ENCODE measurements at regions not wholly inside any gene's neighbourhood (a gene's known extent, or its start where the extent isn't known, plus 50 kb on each side); places are given as distances from the start of the nearest gene placed in this dataset.

- H3K79me2 ChIP-seq (ENCODE audit: insufficient read depth, low read length), result no peaks in the 10 kb centered on the region
- H3K27ac ChIP-seq (ENCODE audit: low read depth, low read length), result no peak overlapping the region
- H4K20me1 ChIP-seq (ENCODE audit: insufficient read depth, low read length), result no peaks in the 10 kb centered on the region
- no peaks in the 10 kb centered on the region for H3K36me3 ChIP-seq (ENCODE audit: insufficient read depth, low read length)
- H3K4me3 ChIP-seq (ENCODE audit: insufficient read depth, low read length), result no peak overlapping the region
- H3K9me3 ChIP-seq (ENCODE audit: low read depth, low read length), result no peaks in the 10 kb centered on the region
- DNase-seq (ENCODE audit: insufficient read length, low spot score, missing footprints), result no peak
- TF ChIP-seq CTCF (IDR thresholded peaks at IDR 0.05; ENCODE audit: extremely low read depth, low read depth, low read length), result no peak
- H3K4me1 ChIP-seq (ENCODE audit: insufficient read depth, low read length), result no peaks in the 10 kb centered on the region
- no peaks in the 10 kb centered on the region for H3K27me3 ChIP-seq (ENCODE audit: insufficient read depth, low read length)
- no peak overlapping the region for H3K4me2 ChIP-seq (ENCODE audit: insufficient read depth, low read length)
- no peak overlapping the region for H2AFZ ChIP-seq (ENCODE audit: low read length)
These were observed 308.9 kb downstream of the ANTXR2 start for GRCh38 chr4:79764120-79764519.

- no peaks in the 10 kb centered on the region for H4K20me1 ChIP-seq (ENCODE audit: insufficient read depth, low read length)
- no peaks in the 10 kb centered on the region for H3K4me1 ChIP-seq (ENCODE audit: insufficient read depth, low read length)
- H3K9me3 ChIP-seq (ENCODE audit: low read depth, low read length), result no peaks in the 10 kb centered on the region
- no peak for DNase-seq (ENCODE audit: insufficient read length, low spot score, missing footprints)
- H2AFZ ChIP-seq (ENCODE audit: low read length), result no peak overlapping the region
- no peak overlapping the region for H3K27ac ChIP-seq (ENCODE audit: low read depth, low read length)
- no peaks in the 10 kb centered on the region for H3K27me3 ChIP-seq (ENCODE audit: insufficient read depth, low read length)
- H3K79me2 ChIP-seq (ENCODE audit: insufficient read depth, low read length), result no peaks in the 10 kb centered on the region
- no peaks in the 10 kb centered on the region for H3K36me3 ChIP-seq (ENCODE audit: insufficient read depth, low read length)
- TF ChIP-seq CTCF (IDR thresholded peaks at IDR 0.05; ENCODE audit: extremely low read depth, low read depth, low read length), result no peak
- no peak overlapping the region for H3K4me3 ChIP-seq (ENCODE audit: insufficient read depth, low read length)
- no peak overlapping the region for H3K4me2 ChIP-seq (ENCODE audit: insufficient read depth, low read length)
These were observed 309.4 kb downstream of the ANTXR2 start for GRCh38 chr4:79763486-79764075.

DNA sequence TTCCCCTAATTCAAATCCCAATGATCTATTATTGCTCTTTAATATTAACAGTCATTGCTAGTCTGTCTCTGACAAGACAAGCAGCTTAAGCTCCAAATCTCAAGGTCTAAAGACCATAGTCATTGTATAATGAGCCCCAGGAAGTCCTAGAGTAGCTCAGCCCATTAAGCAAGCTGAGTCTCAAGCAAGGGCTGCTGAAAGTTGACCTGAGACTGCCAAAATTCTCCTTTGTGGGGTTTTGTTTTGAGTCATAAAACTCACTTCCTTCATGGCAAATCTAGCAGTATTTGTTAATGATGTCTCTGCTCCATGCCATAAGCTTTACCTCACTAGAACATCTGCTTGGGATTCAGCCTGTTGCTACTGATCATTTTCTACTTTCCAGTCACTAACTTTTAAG, 313.2 kb downstream of the ANTXR2 start:
- H2AFZ ChIP-seq (ENCODE audit: low read length), result no peak overlapping the region
- TF ChIP-seq CTCF (IDR thresholded peaks at IDR 0.05; ENCODE audit: extremely low read depth, low read depth, low read length), result no peak
- H4K20me1 ChIP-seq (ENCODE audit: insufficient read depth, low read length), result no peaks in the 10 kb centered on the region
- no peak overlapping the region for H3K27ac ChIP-seq (ENCODE audit: low read depth, low read length)
- no peaks in the 10 kb centered on the region for H3K9me3 ChIP-seq (ENCODE audit: low read depth, low read length)
- H3K4me2 ChIP-seq (ENCODE audit: insufficient read depth, low read length), result no peak overlapping the region
- H3K27me3 ChIP-seq (ENCODE audit: insufficient read depth, low read length), result no peaks in the 10 kb centered on the region
- H3K4me3 ChIP-seq (ENCODE audit: insufficient read depth, low read length), result no peak overlapping the region
- H3K4me1 ChIP-seq (ENCODE audit: insufficient read depth, low read length), result no peaks in the 10 kb centered on the region
- no peaks in the 10 kb centered on the region for H3K36me3 ChIP-seq (ENCODE audit: insufficient read depth, low read length)
- no peak for DNase-seq (ENCODE audit: insufficient read length, low spot score, missing footprints)
- H3K79me2 ChIP-seq (ENCODE audit: insufficient read depth, low read length), result no peaks in the 10 kb centered on the region

GRCh38 chr4:79757600-79757999, 315.4 kb downstream of the ANTXR2 start:
- H2AFZ ChIP-seq (ENCODE audit: low read length), result no peak overlapping the region
- no peaks in the 10 kb centered on the region for H4K20me1 ChIP-seq (ENCODE audit: insufficient read depth, low read length)
- no peaks in the 10 kb centered on the region for H3K27me3 ChIP-seq (ENCODE audit: insufficient read depth, low read length)
- H3K4me3 ChIP-seq (ENCODE audit: insufficient read depth, low read length), result no peak overlapping the region
- no peak for TF ChIP-seq CTCF (IDR thresholded peaks at IDR 0.05; ENCODE audit: extremely low read depth, low read depth, low read length)
- no peaks in the 10 kb centered on the region for H3K79me2 ChIP-seq (ENCODE audit: insufficient read depth, low read length)
- no peak overlapping the region for H3K4me2 ChIP-seq (ENCODE audit: insufficient read depth, low read length)
- DNase-seq (ENCODE audit: insufficient read length, low spot score, missing footprints), result no peak
- no peaks in the 10 kb centered on the region for H3K9me3 ChIP-seq (ENCODE audit: low read depth, low read length)
- H3K27ac ChIP-seq (ENCODE audit: low read depth, low read length), result no peak overlapping the region
- H3K4me1 ChIP-seq (ENCODE audit: insufficient read depth, low read length), result no peaks in the 10 kb centered on the region
- no peaks in the 10 kb centered on the region for H3K36me3 ChIP-seq (ENCODE audit: insufficient read depth, low read length)
